ENCODE measurements at regions not wholly inside any gene's neighbourhood (a gene's known extent, or its start where the extent isn't known, plus 50 kb on each side); places are given as distances from the start of the nearest gene placed in this dataset.

DNA sequence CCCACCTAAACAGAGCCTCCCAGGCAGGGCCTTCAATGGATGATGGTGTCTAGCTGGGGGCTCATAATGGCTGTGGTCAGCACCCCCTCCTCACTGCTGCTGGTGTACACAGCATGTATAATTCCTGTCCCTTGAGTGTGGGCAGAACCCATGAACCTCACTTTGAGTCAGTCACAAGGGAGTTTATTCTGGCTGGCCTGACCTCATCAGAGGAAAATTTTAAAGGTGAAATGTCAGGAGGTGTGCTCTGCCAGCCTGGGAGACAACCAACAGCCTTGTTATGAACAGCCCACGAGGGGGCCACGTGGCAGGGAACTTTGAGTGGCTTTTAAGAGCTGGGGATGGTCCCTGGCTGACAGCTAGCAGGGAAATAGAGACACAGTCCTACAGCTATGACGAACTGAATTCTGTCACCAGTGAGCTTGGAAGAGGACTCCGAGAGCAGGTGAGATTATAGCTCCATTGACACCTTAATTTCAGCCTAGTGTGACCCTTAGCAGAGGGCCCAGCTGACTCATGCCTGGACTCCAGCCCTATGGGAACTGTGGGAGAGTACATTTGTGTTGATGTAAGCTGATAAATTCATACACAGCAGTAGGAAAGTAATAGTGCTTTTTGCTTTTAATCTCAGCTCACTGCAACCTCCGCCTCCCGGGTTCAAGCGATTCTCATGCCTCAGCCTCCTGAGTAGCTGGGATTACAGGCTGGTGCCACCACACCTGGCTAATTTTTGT, 73.5 kb upstream of the RUNX3 start:
- DNase-seq, result no peak
- intact Hi-C loops (cut with DNase I), result no loop called here

DNA sequence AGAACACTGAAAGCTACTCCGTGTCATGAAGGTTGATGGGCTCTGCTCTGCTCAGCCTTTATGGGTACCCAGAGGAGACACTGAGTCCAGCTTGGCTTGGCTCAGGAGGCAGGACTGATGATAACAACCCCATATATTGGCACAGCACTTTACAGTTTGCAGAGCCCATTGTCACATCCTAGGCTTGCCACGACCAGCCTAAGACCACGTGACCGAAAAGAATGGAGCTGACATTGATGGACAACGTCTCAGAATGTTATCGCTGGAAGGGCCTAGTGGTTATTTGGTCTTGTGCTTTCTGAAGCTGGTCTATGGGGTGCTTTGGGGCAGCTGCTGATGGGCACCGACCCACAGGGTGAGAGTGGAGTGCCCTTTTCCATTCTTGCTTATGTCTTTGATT, 72.9 kb upstream of the RUNX3 start:
- no peak for DNase-seq

DNA sequence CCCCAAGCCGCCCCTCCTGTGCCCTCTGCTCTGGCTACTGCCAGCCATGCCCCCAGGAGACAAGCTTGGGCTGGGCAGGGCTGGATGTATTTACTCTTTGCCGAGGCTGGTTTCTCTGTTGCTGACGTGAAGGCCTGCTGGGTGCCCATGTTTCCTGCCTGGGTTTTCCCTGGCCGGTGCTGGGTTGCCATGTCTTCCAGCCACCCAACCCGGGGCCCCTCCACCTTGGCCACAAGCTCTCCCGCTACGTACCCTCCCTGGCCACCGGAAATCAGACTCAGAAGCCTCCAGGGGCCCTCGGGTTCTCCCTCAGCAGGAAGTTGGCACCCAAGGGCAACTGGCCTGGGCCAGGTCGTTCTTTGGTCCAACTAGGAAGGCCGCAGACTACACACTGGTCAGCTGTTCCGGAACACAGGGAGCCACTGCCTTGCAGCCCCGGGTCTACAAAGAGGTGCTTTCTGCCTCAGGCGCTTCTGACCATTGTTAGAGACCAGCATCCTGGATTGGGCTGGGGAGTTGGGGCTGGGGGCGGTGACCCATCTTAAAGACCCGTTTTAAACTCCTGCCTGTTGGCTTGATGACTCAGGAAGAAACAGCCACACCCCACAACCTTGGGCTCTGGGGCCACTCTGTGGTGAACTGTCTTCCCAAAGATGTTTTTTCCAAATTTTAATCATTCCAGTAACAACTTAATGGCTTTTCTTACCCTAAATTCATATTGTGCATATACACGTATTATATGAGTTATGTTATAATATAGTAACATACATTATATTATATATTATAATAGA, 71.2 kb upstream of the RUNX3 start:
- no peak for DNase-seq

More for the DNA sequence above, 72.9 kb upstream of the RUNX3 start:
- intact Hi-C loops (cut with DNase I), result no loop called here

DNA sequence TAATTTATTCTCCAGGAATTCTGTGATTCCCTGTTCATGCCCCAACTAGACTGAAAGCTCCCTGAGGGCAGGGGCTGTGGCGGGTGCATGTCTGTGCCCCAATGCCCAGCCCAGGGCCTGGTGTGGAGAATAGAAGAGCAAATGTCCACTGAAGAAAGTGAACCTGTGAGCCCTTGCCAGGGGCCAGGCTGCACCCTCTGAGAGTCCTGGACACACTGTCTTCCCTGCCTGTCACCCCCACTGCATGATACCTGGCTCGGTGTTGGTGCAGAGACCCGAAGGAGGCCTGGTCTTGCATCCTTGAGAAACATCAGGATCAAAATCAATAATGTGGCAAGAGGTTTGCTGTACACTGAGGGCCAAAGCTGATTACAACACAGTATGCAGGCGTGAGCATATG, 69.8 kb upstream of the RUNX3 start:
- intact Hi-C loops (cut with DNase I), result no loop called here
- DNase-seq, result no peak

More for the DNA sequence above, 71.2 kb upstream of the RUNX3 start:
- intact Hi-C loops (cut with DNase I), result no loop called here

DNA sequence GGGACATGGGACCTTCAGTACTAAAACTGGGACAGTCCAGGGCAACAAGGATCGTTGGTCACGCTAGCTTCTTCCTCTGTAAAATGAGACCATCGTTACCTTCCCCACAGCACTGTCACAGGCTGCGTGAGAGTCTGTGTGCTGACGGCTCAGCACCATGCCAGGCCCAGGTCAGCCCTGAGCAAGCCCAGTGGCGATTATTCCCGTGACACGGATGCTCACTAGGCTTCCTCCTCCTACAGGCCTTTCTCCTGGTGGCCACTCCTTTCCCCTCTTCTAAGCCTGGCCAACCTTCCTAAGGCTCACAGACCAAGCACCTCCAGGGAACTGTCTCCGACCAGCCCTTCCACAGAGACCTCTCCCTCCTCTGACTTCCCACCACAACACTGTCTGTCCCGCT, 69.3 kb upstream of the RUNX3 start:
- DNase-seq, result no peak
- intact Hi-C loops (cut with DNase I), result no loop called here

DNA sequence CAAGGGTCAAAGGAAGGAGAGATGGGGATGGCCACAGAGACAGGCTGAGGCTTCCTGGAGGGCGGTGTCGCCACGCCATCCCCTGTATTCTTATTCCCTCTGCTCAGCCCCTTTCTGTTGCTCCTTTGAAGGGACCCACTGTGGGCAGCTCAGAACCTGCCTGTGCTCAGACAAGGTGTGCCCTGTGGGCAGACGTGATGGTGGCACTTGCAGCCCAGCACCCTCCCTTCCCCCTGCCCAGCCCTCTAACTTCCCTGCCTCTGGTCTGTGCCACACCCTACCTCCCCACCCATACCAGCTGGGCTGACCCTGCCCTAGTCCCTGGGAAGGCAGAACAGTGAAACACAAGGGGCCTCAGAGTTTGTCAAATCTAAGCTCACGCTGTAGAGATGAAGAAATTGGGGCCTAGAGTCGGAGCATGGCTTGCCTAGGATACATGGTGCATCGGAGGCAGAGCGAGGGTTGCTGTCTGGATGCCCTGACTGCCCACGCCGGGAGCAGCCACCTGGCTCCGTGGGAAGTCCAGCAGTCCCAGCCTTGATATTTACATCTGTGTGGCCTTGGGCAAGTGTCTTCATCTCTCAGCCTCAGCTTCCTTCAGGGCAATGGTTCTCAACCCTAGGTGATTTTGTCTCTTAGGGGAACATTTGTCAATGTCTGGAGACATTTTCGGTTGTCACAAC, 68.6 kb upstream of the RUNX3 start:
- DNase-seq, result no peak
- intact Hi-C loops (cut with DNase I), result no loop called here

DNA sequence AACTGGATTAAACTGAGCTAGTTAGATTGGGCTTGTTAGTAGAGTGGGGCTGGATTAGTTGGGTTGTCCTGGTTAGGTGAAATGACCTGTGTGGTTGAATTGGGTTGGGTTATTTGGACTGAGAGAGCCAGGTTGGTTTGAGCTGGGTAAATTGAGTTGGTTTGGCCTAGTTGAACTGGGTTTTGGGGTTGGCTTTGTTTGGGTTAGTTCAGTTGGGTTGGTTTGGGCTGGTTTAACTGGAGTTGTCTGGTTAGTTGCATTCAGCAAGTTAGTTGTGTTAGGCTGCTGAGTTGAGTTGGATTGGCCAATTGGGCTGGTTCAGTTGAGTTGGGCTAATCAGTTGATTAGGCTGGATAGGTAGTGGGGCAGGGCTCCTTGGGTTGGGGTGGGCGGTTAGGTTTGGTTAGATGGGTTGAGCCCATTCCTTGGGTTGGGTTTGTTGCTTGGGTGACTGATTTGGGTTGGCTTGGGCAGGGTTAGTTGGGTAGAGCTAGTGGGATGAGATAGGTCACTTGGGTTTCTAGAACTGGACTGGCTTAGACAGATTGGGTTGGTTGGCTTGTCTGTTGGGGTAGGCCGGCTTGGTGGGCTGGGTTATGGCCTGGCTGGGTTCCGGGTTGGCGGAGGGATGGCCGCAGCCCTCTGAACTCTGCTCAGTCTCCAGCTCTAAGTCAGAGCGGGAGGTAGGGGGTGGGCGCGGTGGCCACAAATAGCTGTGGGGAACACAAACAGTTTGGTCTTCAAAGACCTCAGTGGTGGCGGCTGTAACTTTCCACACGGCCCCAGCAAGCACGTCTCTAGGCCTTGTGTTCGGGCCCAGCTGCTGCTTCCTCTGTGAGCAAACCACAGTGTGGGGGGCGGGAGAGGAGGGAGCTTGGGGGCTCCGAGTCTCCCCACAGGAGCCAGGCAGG, 67.2 kb upstream of the RUNX3 start:
- intact Hi-C loops (cut with DNase I), result no loop called here
- no peak for DNase-seq

DNA sequence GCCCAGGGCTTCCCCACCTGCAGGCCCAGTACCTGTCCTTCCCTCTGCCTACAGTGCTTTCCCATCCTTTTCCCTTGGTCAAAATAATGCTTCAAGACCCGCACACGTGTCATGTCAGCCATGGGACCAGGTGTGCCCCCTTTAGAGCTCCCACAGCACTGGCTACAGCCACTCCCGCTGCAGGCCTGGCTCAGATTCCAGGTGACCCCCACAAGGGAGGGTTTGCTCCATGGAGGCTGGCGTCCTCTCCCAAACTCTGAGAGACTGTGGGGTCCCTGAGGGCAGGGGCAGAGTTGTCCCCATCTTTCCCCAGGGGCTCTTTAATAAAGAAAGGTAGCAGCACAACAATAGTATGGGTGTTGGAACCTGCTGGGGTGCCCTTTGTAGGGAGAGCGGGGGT, 66.4 kb upstream of the RUNX3 start:
- no peak for DNase-seq
- intact Hi-C loops (cut with DNase I), result no loop called here

DNA sequence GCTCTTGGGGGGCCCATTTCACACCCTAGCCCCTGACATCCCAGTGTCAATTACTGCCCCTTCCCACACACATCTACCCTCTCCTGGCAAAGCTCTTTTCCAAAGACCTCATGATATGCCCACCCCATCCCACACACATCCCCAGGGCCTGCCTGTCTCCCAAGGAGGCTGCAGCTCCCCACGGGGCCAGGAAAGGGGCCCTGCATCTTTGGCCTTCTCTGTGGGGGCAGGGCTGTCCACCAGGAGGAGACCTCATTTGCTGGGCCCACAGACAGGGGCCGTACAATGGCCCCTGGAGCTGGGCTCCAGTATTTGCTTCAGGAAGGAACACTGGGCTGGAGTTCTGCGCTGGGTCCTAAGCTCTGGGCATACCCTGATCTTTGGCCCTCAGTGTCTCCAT, 65.6 kb upstream of the RUNX3 start:
- intact Hi-C loops (cut with DNase I), result no loop called here
- DNase-seq, result no peak

DNA sequence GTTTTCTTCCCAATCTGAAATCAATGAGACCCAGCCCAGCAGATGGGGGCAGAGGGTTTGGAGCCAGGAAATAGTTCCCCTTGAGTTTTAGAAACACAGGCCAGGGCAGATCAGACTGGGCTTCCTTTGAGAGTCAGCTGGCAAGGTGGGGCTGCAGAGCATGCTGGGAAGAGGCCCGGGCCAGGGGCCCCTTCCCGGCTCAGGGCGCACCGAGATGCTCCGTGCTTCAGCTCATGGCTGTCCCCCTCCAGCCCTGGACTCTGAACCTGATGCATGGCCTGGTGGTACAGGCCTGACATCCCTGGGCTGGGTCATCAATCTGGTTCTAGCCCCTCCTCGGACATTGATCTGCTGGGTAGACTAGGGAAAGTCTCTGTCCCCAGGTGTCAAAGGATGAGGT, 65.1 kb upstream of the RUNX3 start:
- DNase-seq, result no peak
- intact Hi-C loops (cut with DNase I), result no loop called here

DNA sequence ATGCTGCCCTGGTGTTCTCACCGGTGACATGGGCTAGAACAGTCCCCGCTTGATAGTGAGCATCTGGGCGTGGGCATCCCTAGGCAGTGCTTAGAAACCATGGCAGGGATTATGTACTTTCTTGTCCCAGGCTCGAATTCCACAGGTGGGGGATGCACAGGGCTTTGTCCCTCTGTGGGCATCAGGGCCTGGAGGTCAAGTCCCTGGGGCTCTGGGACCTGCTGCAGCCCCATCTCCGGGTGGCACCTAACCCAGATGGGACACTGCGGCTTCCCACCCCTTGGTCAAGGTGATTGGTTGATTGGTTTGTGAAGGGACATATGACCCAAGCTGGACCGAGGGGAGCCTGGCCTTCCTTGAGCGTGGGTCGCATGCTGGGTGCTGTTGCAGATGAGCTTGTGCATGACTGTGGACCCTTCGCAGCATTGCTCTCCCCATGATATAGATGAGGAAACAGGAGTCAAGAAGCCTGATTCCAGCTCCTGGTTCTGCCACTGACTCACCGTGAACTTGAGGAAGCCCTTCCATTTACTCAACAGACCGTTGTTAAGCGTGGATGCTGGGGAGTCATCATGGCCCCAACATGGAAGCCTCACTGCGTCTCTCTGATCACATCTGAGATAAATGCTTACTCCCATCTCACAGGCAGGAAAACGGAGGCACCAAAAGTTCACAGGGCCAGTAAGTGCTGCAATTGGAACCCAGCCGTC, 64.0 kb upstream of the RUNX3 start:
- intact Hi-C loops (cut with DNase I), result no loop called here
- no peak for DNase-seq

DNA sequence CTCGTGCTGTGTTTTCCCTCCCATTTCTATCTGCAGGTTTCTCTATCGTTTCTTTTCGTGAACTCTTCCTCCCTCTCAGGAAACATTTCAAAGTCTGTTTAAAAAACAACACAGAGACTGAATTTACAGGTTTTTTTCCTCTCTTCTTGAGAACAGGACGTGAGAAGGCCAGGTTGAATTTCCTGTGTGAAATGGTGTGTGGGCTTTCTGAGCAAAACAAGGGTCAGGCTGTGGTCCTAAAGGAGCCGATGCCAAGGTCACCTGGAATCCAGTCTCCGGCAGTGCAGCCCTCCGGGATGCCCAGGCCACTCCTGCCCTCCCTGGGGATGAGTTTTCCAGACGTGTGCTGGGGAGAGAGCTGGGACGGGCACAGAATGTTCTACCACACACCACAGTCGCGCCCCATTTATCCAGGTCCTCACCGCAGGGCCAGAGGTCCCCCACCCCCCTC, 62.7 kb upstream of the RUNX3 start:
- no peak for DNase-seq
- intact Hi-C loops (cut with DNase I), result no loop called here

DNA sequence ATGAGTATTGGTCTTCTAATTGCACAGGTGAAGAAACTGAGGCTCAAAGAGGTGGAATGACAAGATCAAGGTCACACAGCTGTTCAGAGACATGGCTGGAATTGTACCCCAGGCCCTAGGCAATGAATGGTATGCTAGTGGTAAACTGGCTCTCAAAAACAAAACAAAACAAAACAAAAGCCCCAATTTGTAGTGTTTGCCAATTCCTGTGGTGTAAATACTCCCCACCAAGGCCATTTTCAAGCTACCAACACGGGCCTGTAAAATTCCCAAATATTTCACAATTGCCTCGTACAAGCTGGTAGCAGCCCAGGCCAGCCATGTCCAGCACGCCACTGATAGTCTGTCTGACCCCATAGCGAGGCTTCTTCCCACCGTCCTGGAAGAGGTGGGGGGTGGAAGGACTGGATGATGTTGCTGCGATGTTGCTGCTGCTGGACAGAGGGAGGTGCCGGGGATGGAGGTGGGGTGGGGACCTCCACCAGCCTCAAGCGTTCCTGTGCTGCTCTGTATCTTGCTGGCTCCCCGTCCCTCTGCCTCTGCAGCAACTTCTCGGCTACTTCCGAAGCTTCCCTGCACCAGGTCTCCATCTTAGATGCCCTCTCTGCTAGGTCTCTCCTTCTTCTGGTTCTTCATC, 62.2 kb upstream of the RUNX3 start:
- intact Hi-C loops (cut with DNase I), result no loop called here

DNA sequence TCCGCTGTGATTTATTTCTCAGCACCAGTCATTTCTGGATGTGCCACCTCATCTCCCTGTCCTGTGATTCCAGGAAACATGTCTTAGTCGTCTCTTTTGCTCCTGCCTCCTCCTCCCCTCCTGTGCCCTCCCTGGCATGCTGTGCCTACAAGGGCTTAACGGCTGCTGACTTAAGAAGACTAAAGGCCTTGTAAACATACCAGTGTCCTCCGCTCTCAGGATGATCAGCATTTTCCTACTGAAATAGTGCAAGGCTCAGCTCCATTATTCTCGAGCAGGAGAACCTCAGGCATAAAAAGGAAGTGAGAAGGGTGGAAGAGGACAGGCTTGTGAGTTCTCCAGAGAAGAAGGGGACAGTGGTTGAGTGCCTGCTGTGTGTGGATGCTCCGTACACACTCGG, 61.6 kb upstream of the RUNX3 start:
- intact Hi-C loops (cut with DNase I), result no loop called here
- no peak for DNase-seq

More for the DNA sequence above, 62.2 kb upstream of the RUNX3 start:
- DNase-seq, result no peak

DNA sequence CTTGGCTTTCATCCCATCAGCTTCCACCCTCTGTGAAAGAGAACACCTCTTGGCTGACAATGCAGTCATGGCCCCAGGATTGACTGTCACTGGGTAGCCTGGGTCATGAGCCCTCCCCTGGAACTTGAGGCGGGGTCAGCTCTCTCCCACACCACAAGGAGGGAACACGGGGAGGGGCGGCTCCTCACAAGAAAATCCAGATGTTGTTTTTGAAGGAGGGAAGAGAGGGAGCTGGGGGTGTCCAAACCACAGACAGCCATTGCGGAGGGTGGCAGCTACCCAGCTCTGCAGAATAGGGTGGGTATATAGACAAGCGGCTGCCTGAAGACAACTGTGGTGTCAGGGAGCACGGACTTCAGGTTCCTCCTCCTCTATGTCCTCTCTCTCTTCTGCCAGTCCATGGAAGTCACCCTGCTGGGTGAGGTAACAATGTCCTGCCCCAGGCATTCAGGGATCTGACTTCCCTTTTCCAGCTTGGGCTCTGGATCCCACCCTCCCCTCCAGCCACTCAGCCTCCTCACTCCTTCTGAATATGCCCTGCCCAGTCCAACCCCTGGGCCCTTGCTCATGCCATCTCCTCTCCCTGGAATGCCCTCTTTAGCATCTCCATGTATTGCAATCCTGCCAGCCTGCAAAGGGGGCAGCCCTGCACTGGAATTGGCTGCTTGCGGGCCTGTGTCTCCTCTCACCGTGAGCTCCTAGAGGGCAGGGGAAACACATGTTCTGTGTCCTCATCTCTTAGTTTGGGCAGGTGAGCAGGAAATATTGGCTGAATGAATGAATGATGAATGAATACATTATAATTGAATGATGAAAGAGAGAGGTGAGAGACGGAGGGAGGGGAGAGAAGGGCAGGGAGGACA, 60.9 kb upstream of the RUNX3 start:
- intact Hi-C loops (cut with DNase I), result no loop called here
- no peak for DNase-seq

DNA sequence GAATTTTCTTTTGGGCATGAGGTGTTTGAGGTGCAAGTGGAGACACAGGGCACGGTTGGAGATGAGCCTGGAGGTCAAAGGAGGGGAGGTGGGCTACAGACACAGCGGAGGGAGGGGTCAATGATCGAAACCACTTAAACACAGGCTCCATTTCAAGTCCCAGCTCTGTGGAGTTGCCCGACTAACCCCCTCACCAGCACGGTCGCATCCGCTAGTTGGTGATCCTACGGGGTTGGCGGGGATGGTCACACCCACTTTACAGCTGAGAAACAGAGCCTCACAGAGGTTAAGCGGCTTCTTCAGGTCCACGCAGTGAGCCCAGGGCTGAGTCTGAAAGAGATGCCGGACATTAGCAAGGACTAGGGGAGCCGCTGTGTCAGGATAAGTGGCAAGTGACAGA, 60.1 kb upstream of the RUNX3 start:
- DNase-seq, result no peak
- intact Hi-C loops (cut with DNase I), result no loop called here

DNA sequence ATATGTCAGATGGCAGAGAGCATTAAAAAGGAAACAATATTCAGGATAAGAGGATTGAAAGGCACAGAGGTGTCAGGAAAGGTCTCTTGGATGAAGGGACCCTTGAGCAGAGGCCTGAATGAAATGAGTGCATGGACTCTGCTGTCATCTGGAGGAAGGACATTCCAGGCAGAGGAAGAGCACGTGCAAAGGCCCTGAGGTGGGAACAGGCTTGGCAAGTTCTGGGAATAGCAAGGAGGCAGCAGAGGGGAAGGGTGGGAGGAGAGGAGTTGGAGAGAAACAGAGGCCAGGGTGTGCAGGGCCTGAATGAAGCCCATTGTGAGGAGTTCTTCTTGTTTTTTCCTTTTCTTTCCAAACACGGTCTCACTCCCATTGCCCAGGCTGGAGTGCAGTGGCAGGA, 59.0 kb upstream of the RUNX3 start:
- intact Hi-C loops (cut with DNase I), result no loop called here
- DNase-seq, result no peak

All from head of caudate nucleus (tissue), 42 donors.